ENCODE measurements at regions not wholly inside any gene's neighbourhood (a gene's known extent, or its start where the extent isn't known, plus 50 kb on each side); places are given as distances from the start of the nearest gene placed in this dataset.

DNA sequence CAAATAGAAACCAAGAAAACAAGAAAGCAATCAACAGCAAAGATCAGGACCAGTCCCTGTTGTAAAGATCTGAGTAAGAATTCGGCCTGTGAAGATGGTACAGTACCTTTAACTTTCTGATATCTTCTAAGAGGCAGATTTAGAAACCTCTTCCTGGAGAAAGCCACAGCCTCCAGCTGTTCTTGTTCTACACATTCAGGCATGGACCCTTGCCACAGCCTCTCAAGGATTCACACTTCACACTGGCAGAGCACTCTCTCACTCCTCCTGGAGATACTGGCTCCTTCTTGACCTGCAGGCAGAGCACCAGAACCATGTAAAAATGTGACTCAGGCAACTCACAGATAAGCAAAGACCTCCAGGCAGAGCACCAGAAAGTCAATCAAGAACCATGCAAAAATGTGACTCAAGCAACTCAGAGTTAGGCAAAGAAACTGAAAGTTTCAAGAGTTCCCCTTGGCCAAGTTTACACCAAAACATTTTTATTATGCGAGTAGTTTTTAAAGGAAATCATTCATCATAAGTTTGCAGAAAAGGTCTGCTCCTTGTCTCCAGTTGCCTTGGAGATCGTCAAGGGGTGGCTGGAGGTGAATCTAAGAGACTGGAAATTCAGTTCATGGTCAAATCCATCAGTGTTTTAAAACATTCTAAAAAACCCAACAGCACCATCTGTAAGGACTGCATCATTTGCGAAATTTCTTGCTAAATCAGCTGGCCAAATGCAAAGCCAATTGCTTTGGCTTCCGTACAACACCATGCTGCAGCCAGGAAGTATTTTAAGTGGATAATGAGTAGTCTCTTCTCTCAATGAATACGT lies 119.3 kb upstream of the MDM1 start:
- Histone ChIP-seq H3K27me3 (ENCODE audit: control insufficient read depth in 1 of 2, insufficient read depth in 2 of 2, low read length in 2 of 2) (no peaks in the 10 kb centered on the region), H3K9me3 (ENCODE audit: control insufficient read depth in 1 of 2, insufficient read depth in 1 of 2, low read length in 2 of 2) (no peaks in the 10 kb centered on the region), H3K36me3 (ENCODE audit: insufficient read depth, low read length) (no peaks in the 10 kb centered on the region), H3K4me1 (ENCODE audit: insufficient read depth, low read length) (peaks cover 67% of the 10 kb centered on the region), H3K4me3 (ENCODE audit: low read length) (peak overlapping the region; percentile 20), H3K27ac (ENCODE audit: low read depth in 1 of 2, low read length in 2 of 2) (peak overlapping the region; percentile 31 to 62)
- Mint-ChIP-seq H3K4me1 (ENCODE audit: low read depth) (peaks cover 100% of the 10 kb centered on the region), H3K4me3 (peak overlapping the region; percentile 76), H3K27me3 (no peaks in the 10 kb centered on the region), H3K36me3 (ENCODE audit: low read depth) (no peaks in the 10 kb centered on the region), H3K9me3 (no peaks in the 10 kb centered on the region), H3K27ac (peak overlapping the region; percentile 79)
- TF ChIP-seq CTCF (IDR thresholded peaks at IDR 0.05): no peak
- CTCF ChIA-PET: no interaction called here
- ATAC-seq (ENCODE audit: poor library complexity) (peak; percentile 57), DNase-seq (peak in 8 of 14 experiments; percentile 3 to 65 (median 34))
- POLR2A ChIA-PET: interaction anchor here (0.7 to 1.5 kb wide), 4 partner anchors 11 to 88 kb away, joined by 3 to 5 read pairs (median 4); no protein-coding TSS in a partner anchor
- intact Hi-C loops (cut with DNase I, micrococcal nuclease): no loop called here

DNA sequence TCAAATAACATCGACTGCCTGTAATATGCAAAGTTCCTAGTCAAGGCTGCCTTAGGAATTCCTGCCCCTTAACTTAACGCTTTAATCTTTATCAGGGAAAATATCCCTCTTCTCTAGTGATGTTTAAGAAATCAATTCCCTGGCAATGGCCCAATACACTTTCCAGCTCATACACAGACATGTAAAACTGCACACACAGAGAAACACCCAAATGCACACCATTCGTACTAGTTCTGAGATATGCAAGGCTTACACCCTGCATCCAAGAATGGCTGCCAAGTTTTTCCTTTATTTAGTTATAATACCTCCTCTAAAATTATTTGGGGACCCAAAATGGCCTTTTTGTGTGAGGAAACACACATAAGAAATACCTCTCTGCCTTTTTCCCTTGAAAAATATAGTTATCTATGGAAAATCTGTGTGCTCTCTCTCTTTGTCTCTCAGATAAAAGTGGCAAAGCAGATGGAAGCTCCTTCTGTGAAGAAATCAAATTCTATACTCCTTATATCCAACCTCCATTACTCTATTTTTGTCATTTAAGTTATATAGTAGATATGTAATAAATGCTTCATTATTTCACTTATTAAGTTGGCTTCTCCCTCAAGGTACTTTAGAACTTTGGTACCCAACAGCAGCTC lies 120.0 kb upstream of the MDM1 start:
- H3K36me3 ChIP-seq (ENCODE audit: insufficient read depth, low read length): no peaks in the 10 kb centered on the region
- Mint-ChIP-seq H3K4me3 (peak overlapping the region; percentile 46), H3K27ac (peak overlapping the region; percentile 79), H3K4me1 (ENCODE audit: low read depth) (peaks cover 96% of the 10 kb centered on the region), H3K36me3 (ENCODE audit: low read depth) (no peaks in the 10 kb centered on the region), H3K9me3 (peaks cover under 1% of the 10 kb centered on the region), H3K27me3 (no peaks in the 10 kb centered on the region)
- DNase-seq (no peak), ATAC-seq (ENCODE audit: poor library complexity) (no peak)
- intact Hi-C loops (cut with DNase I, micrococcal nuclease): no loop called here
- ChIA-PET POLR2A (interaction anchor here (1.2 to 1.4 kb wide), 2 partner anchors 10 to 30 kb away, joined by 4 to 5 read pairs; no protein-coding TSS in a partner anchor), CTCF (interaction anchor here (0.5 kb wide), 1 partner anchor 895 kb away, joined by 3 read pairs; no protein-coding TSS in a partner anchor)
- H3K27ac ChIP-seq (ENCODE audit: low read depth in 1 of 2, low read length in 2 of 2): no peak overlapping the region
- TF ChIP-seq CTCF (IDR thresholded peaks at IDR 0.05): no peak
- no peaks in the 10 kb centered on the region for H3K27me3 ChIP-seq (ENCODE audit: control insufficient read depth in 1 of 2, insufficient read depth in 2 of 2, low read length in 2 of 2)
- peaks cover 63% of the 10 kb centered on the region for H3K4me1 ChIP-seq (ENCODE audit: insufficient read depth, low read length)
- H3K4me3 ChIP-seq (ENCODE audit: low read length): no peak overlapping the region
- H3K9me3 ChIP-seq (ENCODE audit: control insufficient read depth in 1 of 2, insufficient read depth in 1 of 2, low read length in 2 of 2): no peaks in the 10 kb centered on the region

GRCh38 chr12:68453278-68453677 lies 121.1 kb upstream of the MDM1 start:
- no peak overlapping the region for H3K4me3 Mint-ChIP-seq

More at GRCh38 chr12:68453278-68453677, 121.1 kb upstream of the MDM1 start:
- intact Hi-C loops (cut with DNase I, micrococcal nuclease): no loop called here
- CTCF ChIA-PET: no interaction called here
- Mint-ChIP-seq H3K27ac (peak overlapping the region; percentile 79), H3K36me3 (ENCODE audit: low read depth) (no peaks in the 10 kb centered on the region), H3K9me3 (peaks cover 2% of the 10 kb centered on the region), H3K4me1 (ENCODE audit: low read depth) (peaks cover 93% of the 10 kb centered on the region), H3K27me3 (no peaks in the 10 kb centered on the region)
- Histone ChIP-seq H3K9me3 (ENCODE audit: control insufficient read depth in 1 of 2, insufficient read depth in 1 of 2, low read length in 2 of 2) (no peaks in the 10 kb centered on the region), H3K4me1 (ENCODE audit: insufficient read depth, low read length) (peaks cover 60% of the 10 kb centered on the region), H3K27ac (ENCODE audit: low read depth in 1 of 2, low read length in 2 of 2) (no peak overlapping the region), H3K27me3 (ENCODE audit: control insufficient read depth in 1 of 2, insufficient read depth in 2 of 2, low read length in 2 of 2) (no peaks in the 10 kb centered on the region), H3K36me3 (ENCODE audit: insufficient read depth, low read length) (no peaks in the 10 kb centered on the region), H3K4me3 (ENCODE audit: low read length) (no peak overlapping the region)
- DNase-seq: no peak
- ATAC-seq (ENCODE audit: poor library complexity): no peak
- POLR2A ChIA-PET: no interaction called here
- TF ChIP-seq CTCF (IDR thresholded peaks at IDR 0.05): no peak

Data from CD4-positive, alpha-beta T cell (primary cell).